Activated naive CD8-positive, alpha-beta T cell treated with anti-CD3 and anti-CD28 coated beads, Interleukin-2, amount 50 U/mL, for 24 hours (primary cell): ENCODE measurements at regions not wholly inside any gene's neighbourhood (a gene's known extent, or its start where the extent isn't known, plus 50 kb on each side); places are given as distances from the start of the nearest gene placed in this dataset.
"Not testable (repeated sequence)": the region's sequence is repeated elsewhere in the genome, so short reads cannot be mapped to it uniquely, and the experiment has no call there.

Source experiments
- ATAC-seq: fragments of 150-1000 bp; cut with Tn5 transposase; one replicate; pipeline ENCODE4 v1.10.0; 2021
- DNase-seq: peaks from one replicate; pipeline ENCODE4 v3.0.0; 2021
- H3K27ac Mint-ChIP-seq: one replicate; pipeline ENCODE4 v1.8.0; 2021; ENCODE audit warnings: mild to moderate bottlenecking, mixed read lengths
- H3K27me3 Mint-ChIP-seq: one replicate; pipeline ENCODE4 v1.8.0; 2021; ENCODE audit warnings: mixed read lengths
- H3K36me3 Mint-ChIP-seq: one replicate; pipeline ENCODE4 v1.8.0; 2021; ENCODE audit warnings: low read depth, mixed read lengths
- H3K4me1 Mint-ChIP-seq: one replicate; pipeline ENCODE4 v1.8.0; 2021; ENCODE audit warnings: mixed read lengths
- H3K4me3 Mint-ChIP-seq: one replicate; pipeline ENCODE4 v1.8.0; 2021; ENCODE audit warnings: mild to moderate bottlenecking, moderate library complexity, mixed read lengths
- H3K9me3 Mint-ChIP-seq: one replicate; pipeline ENCODE4 v1.8.0; 2021; ENCODE audit warnings: mixed read lengths

DNA sequence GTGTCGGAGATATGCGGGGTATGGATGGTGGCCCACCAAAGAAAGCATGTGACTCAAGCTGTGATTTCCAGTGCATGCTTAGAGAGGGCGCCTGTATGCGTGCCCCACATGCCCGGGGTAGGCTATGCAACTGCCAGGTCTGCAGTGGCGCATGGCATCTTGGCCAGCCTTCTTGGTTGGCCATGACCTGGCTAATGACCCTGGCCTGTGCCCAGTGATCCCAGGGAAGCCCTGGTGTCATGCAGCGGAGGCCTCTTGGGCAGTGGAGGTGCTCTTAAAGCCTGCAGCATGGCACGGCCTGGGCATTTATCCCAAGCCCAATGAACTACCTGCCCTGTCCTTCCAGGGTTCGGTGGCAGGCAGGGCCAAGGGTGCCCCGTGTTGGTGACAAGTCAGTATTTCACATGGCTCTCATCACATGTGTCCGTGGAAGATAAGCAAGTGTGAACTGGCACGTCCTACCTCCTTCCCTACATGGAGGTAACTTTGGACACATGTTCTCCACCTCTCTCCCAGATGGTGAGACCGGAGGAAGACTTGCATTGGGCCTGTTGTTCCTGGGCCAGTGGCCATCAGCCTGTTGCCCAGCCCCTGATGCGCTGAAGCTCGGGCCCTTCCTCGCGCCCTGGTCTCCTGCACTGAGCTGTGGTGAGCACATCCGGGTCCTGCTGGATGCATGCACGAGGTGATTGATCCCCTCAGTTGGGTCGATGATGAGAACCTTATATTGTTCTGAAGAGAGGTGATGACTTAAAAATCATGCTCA is 192.0 kb downstream of the UBE3A start:
- Mint-ChIP-seq H3K9me3 (peaks cover 5% of the 10 kb centered on the region), H3K27ac (no peak overlapping the region), H3K36me3 (no peaks in the 10 kb centered on the region), H3K4me3 (no peak overlapping the region), H3K4me1 (no peaks in the 10 kb centered on the region), H3K27me3 (no peaks in the 10 kb centered on the region)
- ATAC-seq, result no peak
- no peak for DNase-seq

DNA sequence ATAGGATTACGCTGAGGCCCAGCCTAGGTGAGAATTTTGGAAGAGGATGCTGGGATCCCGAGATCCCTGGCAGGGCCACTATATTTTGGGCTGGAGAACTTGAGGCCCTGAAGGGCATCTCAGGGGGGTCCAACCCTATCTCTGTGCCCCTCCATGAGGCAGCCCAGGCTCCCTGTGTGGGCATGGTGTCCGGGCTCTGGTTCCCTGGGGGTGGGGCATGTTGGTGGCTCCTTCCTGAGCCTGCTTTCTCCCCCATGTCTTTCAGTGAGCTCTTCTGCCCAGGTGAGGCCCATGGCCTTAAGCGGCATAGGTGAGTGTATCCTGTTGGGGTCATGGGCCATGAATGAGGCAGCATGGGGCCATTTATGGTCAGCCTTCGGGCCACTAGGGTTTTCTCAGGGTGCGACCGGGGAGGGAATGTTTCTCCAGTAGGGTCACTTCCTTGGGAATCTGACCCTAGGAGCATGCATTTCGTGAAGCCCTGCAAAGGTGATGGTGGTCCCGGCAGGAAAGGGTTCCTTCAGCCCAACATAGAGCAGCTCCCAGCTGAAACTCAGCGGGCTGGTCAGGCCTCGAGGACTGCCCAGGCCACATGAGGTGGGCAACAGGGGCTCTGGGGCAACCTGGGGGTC is 191.3 kb downstream of the UBE3A start:
- no peaks in the 10 kb centered on the region for H3K36me3 Mint-ChIP-seq
- H3K27me3 Mint-ChIP-seq, result no peaks in the 10 kb centered on the region
- peaks cover 8% of the 10 kb centered on the region for H3K9me3 Mint-ChIP-seq
- no peaks in the 10 kb centered on the region for H3K4me1 Mint-ChIP-seq
- ATAC-seq, result no peak
- H3K27ac Mint-ChIP-seq, result no peak overlapping the region
- no peak overlapping the region for H3K4me3 Mint-ChIP-seq
- DNase-seq, result no peak

DNA sequence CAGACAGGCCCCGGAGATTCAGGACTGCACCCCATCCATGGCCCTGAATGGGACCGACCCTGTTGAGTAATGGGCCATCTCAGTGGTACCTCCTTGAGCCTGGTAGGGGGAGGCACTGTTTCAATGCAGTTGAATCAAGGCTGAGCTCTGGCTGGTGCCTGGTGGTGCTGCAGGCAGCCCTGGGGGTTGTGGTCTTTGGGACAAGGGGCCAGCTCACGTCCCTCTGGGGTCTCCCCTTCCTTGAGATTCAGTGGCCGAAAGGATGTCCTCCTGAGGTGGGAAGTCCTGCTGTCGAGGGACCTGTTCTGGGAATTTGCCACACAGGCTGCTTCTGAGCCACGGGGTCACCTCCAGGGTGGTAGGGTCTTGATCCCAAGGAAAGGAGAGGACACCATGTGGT is 190.7 kb downstream of the UBE3A start:
- H3K27me3 Mint-ChIP-seq, H3K4me3 Mint-ChIP-seq, H3K4me1 Mint-ChIP-seq, H3K9me3 Mint-ChIP-seq, DNase-seq, H3K36me3 Mint-ChIP-seq, H3K27ac Mint-ChIP-seq, ATAC-seq: not testable (repeated sequence)

GRCh38 chr15:25248583-25249235 is 190.1 kb downstream of the UBE3A start:
- Mint-ChIP-seq H3K4me1 (no peaks in the 10 kb centered on the region), H3K4me3 (no peak overlapping the region), H3K27ac (no peak overlapping the region), H3K27me3 (no peaks in the 10 kb centered on the region), H3K36me3 (no peaks in the 10 kb centered on the region), H3K9me3 (peaks cover 10% of the 10 kb centered on the region)
- DNase-seq (no peak), ATAC-seq (no peak)

DNA sequence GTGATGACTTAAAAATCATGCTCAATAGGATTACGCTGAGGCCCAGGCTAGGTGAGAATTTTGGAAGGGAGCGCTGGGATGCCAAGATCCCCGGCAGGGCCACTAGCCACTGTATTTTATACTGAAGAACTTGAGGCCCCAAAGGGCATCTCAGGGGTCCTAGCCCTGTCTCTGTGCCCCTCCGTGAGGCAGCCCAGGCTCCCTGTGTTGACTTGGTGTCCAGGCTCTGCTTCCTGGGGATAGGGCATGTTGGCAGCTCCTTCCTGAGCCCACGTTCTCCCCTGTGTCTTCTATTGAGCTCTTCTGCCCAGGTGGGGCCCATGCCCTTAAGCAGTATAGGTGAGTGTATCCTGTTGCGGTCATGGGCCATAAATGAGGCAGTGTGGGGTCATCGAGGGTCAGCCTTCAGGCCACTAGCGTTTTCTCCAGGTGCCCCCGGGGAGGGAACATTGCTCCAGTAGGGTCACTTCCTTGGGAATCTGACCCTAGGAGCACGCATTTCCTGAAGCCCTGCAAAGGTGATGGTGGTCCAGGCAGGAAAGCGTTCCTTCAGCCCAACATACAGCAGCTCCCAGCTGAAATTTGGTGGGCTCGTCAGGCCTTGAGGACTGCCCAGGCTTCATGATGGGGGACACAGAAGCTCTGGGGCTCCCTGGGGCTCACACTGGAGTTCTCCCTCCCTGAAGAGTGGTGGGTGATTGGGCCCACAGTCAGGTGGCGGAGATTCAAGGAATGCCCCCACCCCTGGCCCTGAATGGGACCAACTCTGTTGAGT is 189.4 kb downstream of the UBE3A start:
- Mint-ChIP-seq H3K27me3 (no peaks in the 10 kb centered on the region), H3K27ac (no peak overlapping the region), H3K4me1 (no peaks in the 10 kb centered on the region), H3K4me3 (no peak overlapping the region), H3K9me3 (peaks cover 15% of the 10 kb centered on the region), H3K36me3 (no peaks in the 10 kb centered on the region)
- no peak for DNase-seq
- no peak for ATAC-seq

- no peak overlapping the region for H3K27ac Mint-ChIP-seq
- H3K36me3 Mint-ChIP-seq, result no peaks in the 10 kb centered on the region
- ATAC-seq (no peak), DNase-seq (no peak)
- H3K4me3 Mint-ChIP-seq, result no peak overlapping the region
- no peaks in the 10 kb centered on the region for H3K4me1 Mint-ChIP-seq
- H3K27me3 Mint-ChIP-seq, result no peaks in the 10 kb centered on the region
- peaks cover 16% of the 10 kb centered on the region for H3K9me3 Mint-ChIP-seq
Observed at GRCh38 chr15:25250011-25250596, 188.7 kb downstream of the UBE3A start.

DNA sequence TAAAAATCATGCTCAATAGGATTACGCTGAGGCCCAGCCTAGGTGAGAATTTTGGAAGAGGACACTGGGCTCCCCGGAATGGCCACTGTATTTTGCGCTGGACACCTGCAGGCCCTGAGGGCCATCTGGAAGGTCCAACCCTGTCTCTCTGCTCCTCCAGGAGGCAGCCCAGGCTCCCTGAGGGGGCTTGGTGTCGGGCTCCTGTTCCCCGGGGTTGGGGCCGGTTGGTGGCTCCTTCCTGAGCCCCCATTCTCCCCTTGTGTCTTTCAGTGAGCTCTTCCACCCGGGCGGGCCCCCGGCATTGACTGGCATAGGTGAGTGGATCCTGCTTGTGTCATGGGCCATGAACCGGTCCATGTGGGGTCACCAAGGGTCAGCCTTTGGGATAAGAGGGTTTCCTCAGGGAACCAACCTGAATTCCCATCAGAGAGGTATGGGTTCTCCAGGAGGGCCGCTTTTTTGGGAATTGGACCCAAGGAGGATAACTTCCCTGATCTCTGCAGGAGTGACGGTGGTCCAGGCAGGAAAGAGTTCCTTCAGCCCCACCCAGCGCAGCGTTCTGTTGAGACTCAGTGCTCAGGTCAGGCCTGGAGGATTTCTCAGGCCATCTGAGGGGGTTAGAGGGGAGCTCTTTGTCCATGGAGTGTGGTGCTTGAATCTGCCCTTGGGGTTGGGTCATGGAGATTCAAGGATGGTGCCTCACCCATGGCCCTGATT is 187.8 kb downstream of the UBE3A start:
- Mint-ChIP-seq H3K27me3 (no peaks in the 10 kb centered on the region), H3K36me3 (no peaks in the 10 kb centered on the region), H3K4me1 (no peaks in the 10 kb centered on the region), H3K4me3 (no peak overlapping the region), H3K27ac (no peak overlapping the region), H3K9me3 (peaks cover 14% of the 10 kb centered on the region)
- ATAC-seq, result no peak
- no peak for DNase-seq

- peaks cover 17% of the 10 kb centered on the region for H3K9me3 Mint-ChIP-seq
- H3K36me3 Mint-ChIP-seq, result no peaks in the 10 kb centered on the region
- ATAC-seq, result no peak
- DNase-seq, result no peak
- no peaks in the 10 kb centered on the region for H3K4me1 Mint-ChIP-seq
- no peak overlapping the region for H3K4me3 Mint-ChIP-seq
- no peaks in the 10 kb centered on the region for H3K27me3 Mint-ChIP-seq
- no peak overlapping the region for H3K27ac Mint-ChIP-seq
Observed at GRCh38 chr15:25251700-25252390, 187.0 kb downstream of the UBE3A start.

DNA sequence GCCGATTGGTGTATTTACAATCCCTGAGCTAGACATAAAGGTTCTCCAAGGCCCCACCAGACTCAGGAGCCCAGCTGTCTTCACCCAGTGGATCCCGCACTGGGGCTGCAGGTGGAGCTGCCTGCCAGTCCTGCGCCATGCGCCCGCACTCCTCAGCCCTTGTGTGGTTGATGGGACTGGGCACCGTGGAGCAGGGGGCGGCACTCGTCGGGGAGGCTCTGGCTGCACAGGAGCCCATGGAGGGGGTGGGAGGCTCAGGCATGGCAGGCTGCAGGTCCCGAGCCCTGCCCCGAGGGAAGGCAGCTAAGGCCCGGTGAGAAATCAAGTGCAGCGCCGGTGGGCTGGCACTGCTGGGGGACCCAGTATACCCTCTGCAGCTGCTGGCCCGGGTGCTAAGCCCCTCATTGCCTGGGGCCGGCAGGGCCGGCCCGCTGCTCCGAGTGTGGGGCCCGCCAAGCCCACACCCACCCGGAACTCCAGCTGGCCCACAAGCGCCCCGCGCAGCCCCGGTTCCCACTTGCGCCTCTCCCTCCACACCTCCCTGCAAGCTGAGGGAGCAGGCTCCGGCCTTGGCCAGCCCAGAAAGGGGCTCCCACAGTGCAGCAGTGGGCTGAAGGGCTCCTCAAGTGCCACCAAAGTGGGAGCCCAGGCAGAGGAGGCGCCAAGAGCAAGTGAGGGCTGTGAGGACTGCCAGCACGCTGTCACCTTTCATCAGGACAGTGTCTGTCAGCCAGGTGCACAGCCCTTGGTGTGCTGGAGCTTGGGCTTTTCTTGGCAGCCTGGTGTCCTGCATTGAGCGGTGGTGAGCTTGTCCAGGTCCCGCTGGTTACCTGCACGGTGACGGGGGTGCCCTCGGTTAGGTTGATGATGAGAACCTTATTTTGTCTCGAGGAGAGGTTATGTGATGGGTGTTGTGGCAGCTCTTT is 185.5 kb downstream of the UBE3A start:
- not testable (repeated sequence) for DNase-seq
- peaks cover 29% of the 10 kb centered on the region for H3K9me3 Mint-ChIP-seq

GRCh38 chr15:25268166-25268565 is 170.7 kb downstream of the UBE3A start:
- H3K27ac Mint-ChIP-seq, result no peak overlapping the region
- no peak for DNase-seq

More for the DNA sequence above, 185.5 kb downstream of the UBE3A start:
- not testable (repeated sequence) for H3K27me3 Mint-ChIP-seq, H3K36me3 Mint-ChIP-seq, H3K4me1 Mint-ChIP-seq, ATAC-seq, H3K4me3 Mint-ChIP-seq, H3K27ac Mint-ChIP-seq

More at GRCh38 chr15:25268166-25268565, 170.7 kb downstream of the UBE3A start:
- peaks cover 11% of the 10 kb centered on the region for H3K9me3 Mint-ChIP-seq
- no peaks in the 10 kb centered on the region for H3K36me3 Mint-ChIP-seq
- no peaks in the 10 kb centered on the region for H3K4me1 Mint-ChIP-seq
- H3K27me3 Mint-ChIP-seq, result no peaks in the 10 kb centered on the region
- H3K4me3 Mint-ChIP-seq, result no peak overlapping the region
- no peak for ATAC-seq
